ENCODE measurements at regions not wholly inside any gene's neighbourhood (a gene's known extent, or its start where the extent isn't known, plus 50 kb on each side); places are given as distances from the start of the nearest gene placed in this dataset.

DNA sequence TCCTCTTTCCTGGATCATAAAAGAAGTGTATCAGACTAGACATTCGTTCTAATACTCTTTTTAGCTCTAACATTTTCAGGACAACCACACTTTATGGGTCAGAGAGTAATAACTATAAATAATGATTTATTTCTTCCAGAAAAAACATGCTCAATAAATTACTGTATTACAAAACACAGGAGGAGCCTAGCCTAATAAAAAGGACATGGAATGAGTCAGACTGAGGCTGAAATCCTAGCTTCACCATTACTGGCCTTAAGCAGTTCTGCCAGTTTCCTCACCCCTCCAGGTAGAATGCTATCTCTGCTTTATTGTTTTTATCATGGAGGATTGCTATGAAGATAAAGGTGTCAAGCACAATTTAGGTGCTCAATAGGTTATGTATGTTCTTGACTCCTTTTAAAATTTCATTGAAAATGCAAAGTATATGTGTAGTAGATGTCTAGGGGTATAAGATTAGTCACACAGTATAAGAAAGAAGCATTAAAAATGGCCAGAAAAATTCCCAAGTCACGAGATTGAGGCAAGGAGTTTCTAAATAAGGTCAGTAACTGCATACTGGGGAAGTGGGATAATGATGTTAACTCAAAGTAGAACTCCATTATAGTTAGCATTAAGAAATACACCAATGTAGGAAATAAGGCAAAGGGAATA is 105.5 kb upstream of the NEUROD1 start:
- H2AFZ ChIP-seq (ENCODE audit: low read depth, low read length), result no peak overlapping the region
- no peaks in the 10 kb centered on the region for H3K9me1 ChIP-seq (ENCODE audit: control insufficient read depth, insufficient read depth, low read length)
- H3K79me2 ChIP-seq (ENCODE audit: control insufficient read depth, insufficient read depth, low read length), result no peaks in the 10 kb centered on the region
- H3K27ac ChIP-seq (ENCODE audit: extremely low read depth, low read depth, low read length), result no peak overlapping the region
- H3K9ac ChIP-seq (ENCODE audit: insufficient read depth in 1 of 2, low read depth in 2 of 2, low read length in 2 of 2), result no peak overlapping the region
- no peak for TF ChIP-seq POLR2B (IDR thresholded peaks at IDR 0.05; ENCODE audit: low read depth, partially characterized antibody)
- no peak for TF ChIP-seq ZFP36 (IDR thresholded peaks at IDR 0.05; ENCODE audit: low read depth, low read length, partially characterized antibody)
- no peak for TF ChIP-seq GATAD2B (IDR thresholded peaks at IDR 0.05; ENCODE audit: borderline replicate concordance)
- no peak for TF ChIP-seq ETV1 (tag; conservative IDR thresholded peaks at IDR 0.05; ENCODE audit: low read depth)
- no peak for TF ChIP-seq ARHGAP35 (IDR thresholded peaks at IDR 0.05; ENCODE audit: partially characterized antibody)
- H3K9me3 ChIP-seq (replicated peaks; ENCODE audit: control insufficient read depth, insufficient read depth, low read depth, low read length), result no peaks in the 10 kb centered on the region
- H3K4me3 ChIP-seq, result no peak overlapping the region
- DNase-seq (ENCODE audit: extremely low read depth in 1 of 4, low spot score in 3 of 4), result no peak
- H3K4me2 ChIP-seq (ENCODE audit: insufficient read depth, low read length), result no peak overlapping the region
- FAIRE-seq, result no peak
- in situ Hi-C loops (cut with MboI), result no loop called here
- ATAC-seq, result no peak
- H3K27me3 ChIP-seq (ENCODE audit: control insufficient read depth in 2 of 2, insufficient read depth in 2 of 2, low read length in 2 of 2), result no peaks in the 10 kb centered on the region
- no peaks in the 10 kb centered on the region for H3K36me3 ChIP-seq (ENCODE audit: control insufficient read depth, insufficient read depth, low read length)
- ChIA-PET CTCF (ENCODE audit: low intra/inter-chr PET ratio) (no interaction called here), POLR2A (interaction anchor here (1.0 kb wide), 1 partner anchor 12 kb away, joined by 4 read pairs; no protein-coding TSS in a partner anchor)
- BruUV-seq (replicated peaks), result no TSS peak
- no peaks in the 10 kb centered on the region for H4K20me1 ChIP-seq (replicated peaks; ENCODE audit: control insufficient read depth, insufficient read depth, low read length)
- 7% methylated on average over 2 of the region's 2 CpGs for WGBS (ENCODE audit: insufficient coverage, low coverage, missing lambda C conversion rate)
- intact Hi-C loops (cut with micrococcal nuclease), result loop anchor here (10.0 kb wide), 1 partner anchor 1071 kb away; no protein-coding TSS in a partner anchor
- peaks cover 0 to 2% of the 10 kb centered on the region in 2 experiments; a peak in 2 of 5 replicates for H3K4me1 ChIP-seq (replicated peaks in 1 of 2; ENCODE audit: control insufficient read depth in 2 of 2, insufficient read depth in 2 of 2, low read length in 2 of 2)
